Activated gamma-delta T cell (primary cell): ENCODE measurements at regions not wholly inside any gene's neighbourhood (a gene's known extent, or its start where the extent isn't known, plus 50 kb on each side); places are given as distances from the start of the nearest gene placed in this dataset.

Source experiments
- DNase-seq: peaks from one replicate; lab custom pipeline; 2025; lab: John Stamatoyannopoulos, UW

DNA sequence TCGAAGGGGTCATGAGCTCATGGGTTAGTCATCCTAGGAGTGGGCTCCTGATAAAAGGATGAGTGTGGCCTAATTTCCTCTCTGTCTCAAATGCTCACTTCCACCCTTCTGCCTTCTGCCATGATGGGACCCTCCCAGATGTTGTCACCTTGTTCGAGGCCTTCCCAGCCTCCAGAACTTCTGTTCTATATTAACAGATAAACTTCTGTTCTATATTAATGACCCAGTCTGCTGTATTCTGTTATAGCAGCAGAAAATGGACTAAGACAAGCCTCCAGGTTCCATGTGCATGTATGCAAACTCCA, 583.2 kb downstream of the GLRX3 start:
- no peak for DNase-seq

DNA sequence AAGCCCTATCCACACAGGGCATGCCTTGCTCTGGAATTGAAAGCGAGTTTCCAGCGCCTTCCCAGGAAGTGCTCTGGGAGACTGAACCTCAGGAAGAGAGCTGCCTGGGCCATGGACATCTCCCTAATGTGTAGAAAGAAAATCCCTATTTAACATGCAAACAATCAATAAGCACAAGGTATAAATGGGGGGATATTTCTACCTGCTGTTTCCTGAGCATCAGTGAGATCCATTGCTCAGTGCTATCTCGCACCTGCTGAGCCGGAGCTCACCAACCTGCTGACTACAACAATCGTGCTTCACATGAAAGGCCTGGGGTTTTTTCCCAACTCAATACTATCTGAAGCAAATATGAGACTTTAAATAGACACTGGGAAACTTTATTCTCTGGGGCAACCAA, 584.0 kb downstream of the GLRX3 start:
- DNase-seq, result no peak

DNA sequence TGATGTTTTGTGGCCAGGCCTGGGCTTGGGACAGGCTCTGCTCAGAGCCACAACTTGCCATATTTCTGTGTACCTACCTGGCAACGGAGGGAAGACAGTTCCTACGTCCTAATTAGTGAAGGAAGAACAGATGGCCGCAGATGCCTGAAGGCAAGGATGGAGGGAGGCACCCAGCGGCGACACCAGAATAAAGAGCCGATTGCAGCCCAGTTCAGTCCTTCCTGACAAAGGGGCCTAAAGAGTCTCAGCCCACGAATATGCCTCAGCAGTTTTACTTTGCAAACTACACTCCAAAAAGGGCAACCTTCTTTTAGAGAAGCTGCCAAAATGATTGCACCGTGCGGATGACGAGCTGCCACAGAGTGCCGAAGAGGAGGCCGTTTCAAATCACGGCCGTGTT, 585.8 kb downstream of the GLRX3 start:
- no peak for DNase-seq

DNA sequence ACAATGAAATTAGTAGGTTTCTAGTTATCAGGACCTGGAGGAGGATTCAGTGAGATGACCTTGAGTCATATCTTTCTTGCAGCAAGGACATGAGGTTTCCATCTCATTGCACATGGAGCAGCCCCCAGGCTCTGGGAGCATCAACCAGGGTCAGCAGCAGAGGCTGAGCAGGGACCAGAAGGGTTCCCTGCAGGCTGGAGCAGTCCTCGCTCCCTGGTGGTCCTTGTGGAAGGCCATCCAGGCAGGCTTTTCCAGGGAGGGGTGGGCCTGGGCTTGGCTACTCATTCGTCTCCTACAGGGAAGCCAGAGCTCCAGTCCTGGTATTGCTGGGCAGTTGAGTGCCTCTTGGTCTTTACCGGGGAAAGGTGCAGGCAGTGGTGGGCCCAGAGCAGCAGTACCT, 587.5 kb downstream of the GLRX3 start:
- DNase-seq, result no peak

DNA sequence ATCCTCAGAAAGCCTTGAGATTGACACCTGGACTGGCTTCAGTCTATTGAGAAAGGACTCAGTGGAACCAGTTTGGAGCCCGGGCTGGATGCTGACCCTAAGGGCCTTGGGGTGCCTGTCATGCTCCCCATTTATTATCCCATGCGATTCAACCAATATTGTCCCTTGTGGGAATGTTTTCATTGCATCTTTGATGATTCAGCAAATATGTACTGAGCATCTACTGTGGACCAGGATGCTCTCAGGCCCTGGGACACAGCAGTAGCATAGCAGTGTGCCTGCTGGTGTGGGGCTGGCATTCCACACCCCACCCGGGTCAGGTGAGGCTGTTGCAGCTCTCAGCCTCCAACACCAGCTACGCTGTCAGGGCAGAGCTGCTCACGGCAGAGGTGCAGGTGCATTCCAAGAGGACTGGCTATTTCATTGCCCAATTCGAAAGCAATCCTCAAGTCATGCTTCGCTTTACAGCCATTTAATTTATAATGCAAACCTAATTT, 586.0 kb downstream of the TCERG1L start:
- DNase-seq, result no peak

DNA sequence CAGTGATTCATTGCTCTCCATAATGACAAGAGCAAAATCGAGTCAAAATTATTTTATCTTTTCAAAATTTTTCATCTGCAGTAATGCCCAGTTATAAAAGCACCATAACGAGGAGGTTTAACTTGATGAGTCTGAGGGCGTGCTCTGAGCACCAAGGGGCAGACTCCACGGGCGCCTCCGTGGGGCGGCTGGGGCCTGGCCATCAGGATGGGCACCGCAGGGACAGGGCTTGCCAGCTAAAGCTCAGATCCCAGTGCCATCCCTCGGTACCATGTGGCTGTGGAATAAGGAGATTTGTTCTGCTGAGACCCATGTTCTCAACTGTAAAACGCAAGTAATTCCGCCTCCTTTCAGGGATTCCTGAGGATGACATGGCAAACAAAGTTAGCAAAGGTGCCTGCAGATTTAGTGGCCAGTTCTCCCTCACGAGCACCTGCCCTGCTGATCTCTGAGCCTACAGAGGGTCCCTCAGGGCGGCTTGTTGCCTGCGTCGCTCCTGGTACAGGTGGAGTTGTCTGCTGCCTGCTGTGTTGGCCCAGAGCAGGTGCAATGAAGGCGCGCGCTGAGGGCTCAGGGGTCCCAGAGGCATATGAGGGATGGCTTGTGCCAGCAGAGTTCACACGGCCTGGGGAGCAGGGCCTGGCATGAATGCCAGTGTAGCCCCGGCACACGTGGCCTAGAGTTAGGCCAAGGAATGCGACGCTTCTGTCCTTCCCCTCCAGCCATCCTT, 584.4 kb downstream of the TCERG1L start:
- no peak for DNase-seq

DNA sequence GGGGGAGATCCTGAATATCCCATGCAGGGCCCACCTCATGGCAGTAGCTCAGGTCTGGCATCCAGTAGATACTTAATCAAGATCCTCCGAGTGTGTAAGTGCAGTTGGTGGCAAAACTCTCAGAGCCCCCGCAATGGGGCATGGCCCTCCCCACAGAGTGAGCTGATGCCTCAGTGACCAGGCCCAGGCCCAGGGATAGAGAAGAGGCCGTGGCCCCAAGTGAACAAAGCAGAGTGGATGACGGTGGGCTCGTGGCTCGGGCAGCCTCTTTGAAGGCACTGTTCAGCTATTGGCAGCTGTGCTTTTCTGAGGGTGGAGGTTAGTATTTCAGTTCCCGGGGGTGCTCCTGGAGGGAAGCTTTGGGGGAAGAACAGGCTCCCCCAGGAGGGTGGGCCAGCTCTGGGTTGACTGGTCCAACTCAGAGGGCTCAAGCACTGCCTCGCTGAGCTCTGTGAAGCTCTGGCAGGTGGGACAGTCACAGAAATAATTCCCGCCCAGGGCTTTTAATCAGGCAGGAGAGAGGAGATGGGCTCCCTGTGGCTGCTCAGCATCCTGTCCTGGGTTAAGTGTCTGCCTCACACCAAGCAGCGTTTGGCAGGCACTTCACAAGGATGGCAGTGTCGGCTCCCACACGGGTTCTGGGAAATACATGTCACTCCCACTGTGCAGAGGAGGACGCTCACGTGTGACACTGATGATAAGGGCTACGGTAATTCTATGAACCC, 583.6 kb downstream of the TCERG1L start:
- no peak for DNase-seq

DNA sequence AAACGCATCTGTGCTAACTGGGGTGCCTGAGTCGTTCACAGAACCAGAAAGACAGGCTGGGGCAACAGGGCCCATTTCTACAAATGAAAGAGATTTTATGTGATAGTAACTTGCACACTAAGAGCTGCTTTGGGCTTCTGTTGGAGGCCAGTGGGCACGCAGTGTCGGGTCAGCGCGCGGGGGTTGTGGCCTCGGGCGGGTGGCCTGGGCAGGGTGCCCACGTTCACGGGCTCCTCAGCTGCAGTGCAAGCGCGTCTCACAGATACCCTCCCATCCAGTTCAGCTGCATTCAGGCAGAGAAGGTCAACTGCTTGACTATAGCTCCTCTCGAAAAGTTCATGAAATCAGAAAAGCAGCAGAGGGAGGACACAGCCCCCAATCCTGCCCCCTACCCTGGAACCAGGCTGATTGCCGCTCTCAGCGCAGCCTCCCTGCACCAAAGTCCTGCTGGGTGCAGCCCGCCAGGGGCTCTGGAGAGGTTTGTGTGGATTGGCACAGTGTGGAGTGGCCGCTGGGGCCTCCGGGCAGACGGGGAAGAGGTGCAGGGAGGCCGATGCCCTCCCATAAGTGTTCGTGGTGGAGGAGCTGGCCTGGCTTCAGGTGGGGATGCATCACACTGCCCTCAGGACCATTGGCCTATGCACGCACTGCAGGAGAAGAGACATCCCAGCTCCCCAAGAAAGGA, 582.8 kb downstream of the TCERG1L start:
- DNase-seq, result no peak

DNA sequence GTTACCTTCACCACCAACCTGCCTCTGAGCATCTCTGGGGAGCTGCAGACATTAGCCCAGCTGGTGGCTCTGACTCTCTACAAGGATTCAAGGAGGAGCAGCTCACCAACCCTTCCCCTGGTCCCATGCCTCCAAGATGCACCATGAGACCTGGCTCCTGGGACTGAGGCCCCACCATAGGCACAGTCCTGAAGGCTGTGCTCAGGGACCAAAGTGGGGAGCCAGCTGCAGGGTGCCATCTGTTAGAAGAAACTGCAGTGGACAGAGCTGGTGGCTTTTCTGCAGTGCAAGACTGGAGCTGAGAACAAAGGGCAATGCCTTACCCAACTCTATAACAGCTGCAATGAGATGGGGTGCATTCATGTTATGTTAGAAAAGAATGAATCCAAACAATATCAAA, 581.6 kb downstream of the TCERG1L start:
- no peak for DNase-seq

DNA sequence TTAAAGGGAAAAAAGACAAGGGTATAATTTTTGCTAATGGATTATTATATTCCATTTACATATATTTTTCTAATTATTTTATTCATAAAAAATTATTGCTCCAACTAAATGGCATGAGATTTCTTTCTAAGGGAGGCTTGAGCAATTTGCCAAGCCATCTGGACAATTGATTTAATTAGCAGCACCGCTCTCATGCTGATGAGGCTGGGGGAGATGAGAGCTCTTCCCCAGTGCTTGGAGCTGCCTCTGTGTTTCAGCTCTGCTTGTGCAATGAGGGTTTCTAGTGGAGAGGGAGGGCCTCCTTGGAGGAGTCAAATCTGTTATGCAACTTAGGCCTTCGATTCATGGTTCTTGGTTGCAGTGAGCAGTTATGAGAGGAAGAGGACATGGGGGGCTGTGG, 574.3 kb downstream of the TCERG1L start:
- no peak for DNase-seq

DNA sequence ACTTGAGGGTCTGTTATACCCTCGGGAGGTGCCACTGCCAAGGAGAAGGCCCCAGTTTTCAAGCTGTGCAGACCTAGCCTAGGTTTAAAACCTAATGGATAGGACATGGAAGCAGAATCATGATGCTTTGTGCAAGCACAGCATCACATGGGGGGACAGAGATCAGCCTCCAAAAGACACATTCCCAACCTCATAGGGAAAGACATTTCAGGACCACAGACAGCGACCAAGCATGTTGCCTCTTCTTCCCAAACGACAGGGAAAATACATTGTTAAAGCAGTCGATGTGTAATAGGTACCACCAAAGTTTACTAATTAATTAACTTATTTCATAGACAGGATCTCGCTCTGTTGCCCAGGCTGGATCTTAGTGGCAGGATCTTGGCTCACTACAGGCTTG, 573.9 kb downstream of the TCERG1L start:
- DNase-seq, result no peak

DNA sequence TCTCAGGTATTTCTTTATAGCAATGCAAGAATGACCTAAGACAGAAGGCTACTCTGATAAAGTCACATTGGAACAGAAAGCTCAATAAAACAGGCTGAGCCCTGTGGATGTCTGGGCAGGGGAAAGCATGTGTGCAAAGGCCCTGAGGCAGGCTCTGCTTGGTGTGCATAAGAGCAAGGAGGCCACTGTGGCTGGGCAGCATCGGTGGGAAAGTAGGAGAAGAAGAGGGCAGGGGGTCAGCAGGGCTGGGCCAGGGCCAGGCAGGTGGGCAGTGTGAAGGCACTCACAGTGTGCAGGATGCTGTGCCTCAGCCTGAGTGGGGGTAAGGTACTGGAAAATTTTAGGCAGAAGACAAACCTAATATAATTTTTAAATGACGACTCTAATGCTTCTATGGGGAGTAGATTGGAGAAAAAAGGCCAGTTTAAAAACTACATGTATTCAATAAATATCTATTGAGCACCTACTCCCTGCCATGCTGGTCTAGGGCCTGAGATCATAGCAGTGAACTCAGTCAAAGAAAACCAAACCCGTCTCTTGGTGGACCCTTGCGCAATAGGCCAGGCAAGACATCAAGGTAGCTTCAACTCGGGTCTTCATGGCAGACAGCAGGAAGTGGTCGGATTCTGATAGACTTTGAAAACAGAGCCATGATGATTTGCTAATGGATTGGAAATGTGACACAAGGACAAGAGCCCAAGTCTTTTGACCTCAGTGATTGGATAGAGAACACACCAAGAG, 572.3 kb downstream of the TCERG1L start:
- DNase-seq, result no peak

DNA sequence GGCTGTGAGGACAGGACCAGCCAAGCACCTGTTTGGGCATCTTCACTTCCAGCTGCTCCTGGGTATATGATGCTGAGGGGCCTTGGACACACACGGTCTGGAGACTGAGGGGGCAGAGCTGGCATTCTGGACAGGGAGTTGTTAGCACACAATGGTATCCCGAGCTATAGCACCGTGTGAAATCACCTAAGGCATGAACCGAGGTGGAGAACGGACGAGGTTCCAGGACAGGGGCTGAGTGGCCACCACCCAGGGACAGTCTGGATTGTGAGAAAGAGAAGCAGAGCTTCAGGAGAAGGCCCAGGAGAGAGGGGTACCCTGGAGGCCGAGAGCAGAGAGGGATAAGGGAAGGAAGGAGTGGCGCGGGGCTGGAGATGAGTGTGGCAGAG, 571.8 kb downstream of the TCERG1L start:
- DNase-seq, result no peak

DNA sequence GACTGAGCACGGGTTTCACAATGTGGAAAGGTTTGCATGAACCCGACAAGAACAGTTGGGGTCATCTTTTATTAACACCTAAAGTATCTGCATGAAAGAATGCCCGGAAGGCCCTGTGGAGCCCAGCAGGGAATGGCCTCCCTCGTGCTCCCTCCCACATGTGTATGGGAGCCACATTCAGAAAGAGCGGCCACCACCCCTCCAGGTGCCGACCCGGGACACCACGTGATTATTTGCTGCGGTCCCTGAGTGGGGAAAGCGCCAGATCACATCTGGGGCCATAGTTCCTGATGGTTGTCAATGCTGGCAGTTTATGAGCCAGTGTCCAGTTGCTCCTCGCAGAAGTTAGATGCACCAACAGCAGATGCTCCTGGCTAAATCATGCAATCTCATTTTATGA, 571.4 kb downstream of the TCERG1L start:
- no peak for DNase-seq

DNA sequence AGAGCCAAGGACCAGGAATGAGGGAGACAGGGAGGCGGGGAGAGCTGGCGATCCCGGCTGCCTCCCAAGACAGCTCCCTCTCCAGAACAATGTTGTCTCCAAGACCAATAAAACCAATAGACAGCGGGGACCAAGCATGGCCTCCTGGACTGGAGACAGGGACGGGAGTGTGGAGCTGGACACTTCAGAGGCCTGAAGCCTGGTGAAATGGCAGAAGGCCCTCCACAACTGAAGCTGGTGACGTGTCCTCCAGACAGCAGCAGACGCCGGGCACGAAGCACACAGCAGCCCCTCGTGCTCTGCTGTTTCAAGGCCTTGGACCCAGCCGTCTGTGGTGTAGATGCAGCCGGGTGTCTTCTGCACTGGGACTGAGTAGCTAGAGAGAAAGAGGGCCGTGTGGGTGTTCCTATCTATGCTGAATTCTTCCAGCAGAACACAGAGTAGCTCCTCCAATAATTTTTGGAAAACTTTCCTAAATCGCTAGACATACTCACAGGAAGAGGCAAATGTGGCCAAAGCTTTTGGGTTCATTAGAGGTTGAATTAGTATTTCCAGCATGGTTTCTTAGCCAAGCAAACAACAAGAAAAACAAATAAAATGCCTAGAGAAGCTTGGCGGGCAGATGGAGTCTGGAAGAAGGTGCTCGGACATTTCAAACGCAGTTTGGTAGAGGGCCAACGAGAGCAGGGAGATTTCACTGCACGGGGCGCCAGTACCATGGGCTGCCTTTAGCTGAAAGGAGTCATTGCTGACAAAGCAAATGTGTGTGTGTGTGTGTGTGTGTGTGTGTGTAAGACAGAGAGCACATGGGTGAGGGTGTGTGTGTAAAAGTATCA, 570.4 kb downstream of the TCERG1L start:
- DNase-seq, result no peak

DNA sequence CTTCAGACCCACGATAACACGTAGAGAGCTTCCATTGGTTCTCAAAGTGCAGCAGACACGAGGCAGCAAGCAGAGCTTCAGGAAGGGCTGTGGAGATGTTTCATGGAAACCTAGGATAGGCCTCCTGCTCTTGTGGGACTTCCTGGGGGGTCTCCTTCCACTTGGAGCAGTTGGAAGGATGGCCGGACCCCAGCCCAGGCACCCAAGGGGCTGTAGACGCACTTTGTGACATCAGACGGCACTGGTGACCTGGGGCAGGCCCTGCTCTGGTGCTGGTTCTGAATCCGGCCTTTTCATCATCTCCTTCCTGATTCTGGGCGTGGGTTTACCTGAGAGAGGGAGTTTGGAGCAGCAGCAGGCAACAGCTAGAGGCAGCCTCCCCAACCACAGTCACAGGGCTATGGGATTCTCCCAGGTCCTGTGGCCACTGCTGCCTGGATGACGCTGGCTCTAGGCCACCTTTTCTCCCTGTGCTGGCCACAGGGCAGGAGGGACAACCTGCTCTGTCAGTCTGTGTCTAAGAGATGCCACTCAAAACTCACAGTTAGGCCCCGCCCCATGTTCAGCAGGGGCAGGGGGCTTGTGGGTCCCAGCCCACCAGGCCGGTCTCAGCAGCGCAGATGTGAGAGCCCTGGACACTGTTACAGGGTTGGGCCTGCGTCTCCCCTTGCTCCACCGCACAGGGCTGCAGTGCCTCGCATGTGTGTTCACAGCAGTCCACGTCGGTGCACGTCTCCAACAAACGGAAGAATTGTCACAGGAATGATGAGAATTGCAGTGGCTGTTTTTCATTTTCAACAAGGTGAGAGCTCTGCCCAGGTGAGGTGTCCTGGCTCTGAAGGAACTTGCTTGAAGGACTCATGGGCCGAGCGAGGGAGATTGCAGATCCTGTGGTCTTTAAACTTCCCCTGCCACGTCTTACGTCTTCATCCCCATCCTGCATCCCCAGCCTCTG, 569.3 kb downstream of the TCERG1L start:
- DNase-seq, result no peak

DNA sequence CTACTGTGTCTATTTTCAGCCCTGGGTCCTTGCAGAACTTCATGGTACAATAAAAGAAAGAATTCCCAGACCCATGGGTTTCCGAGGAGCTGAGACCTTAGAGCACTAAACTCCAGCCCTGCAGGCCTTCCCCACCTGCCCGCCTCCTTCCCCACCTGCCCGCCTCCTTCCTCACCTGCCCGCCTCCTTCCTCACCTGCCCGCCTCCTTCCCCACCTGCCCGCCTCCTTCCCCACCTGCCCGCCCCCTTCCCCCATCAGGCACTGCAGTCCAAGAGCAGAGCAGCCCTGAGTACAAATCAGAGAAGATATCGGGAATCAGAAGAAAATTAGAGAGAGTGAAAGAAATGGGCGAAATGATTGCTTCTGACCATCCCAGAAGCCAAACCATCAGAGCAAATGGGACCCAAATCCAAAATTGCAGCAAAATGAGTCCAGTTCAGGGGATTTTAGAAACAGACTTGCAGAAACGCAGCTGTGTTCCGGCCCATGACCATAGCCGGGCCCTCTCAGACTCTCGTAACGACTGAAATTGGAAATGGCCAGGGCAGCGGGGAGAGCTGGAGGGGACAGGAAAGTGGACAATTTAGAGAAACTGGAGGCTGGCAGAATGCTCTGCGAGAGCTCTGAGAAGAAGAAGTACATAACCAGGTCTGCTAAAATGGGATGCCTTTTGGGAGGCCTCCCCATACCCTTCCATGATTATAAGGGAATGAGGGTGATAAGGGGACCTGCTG, 568.4 kb downstream of the TCERG1L start:
- DNase-seq, result no peak

DNA sequence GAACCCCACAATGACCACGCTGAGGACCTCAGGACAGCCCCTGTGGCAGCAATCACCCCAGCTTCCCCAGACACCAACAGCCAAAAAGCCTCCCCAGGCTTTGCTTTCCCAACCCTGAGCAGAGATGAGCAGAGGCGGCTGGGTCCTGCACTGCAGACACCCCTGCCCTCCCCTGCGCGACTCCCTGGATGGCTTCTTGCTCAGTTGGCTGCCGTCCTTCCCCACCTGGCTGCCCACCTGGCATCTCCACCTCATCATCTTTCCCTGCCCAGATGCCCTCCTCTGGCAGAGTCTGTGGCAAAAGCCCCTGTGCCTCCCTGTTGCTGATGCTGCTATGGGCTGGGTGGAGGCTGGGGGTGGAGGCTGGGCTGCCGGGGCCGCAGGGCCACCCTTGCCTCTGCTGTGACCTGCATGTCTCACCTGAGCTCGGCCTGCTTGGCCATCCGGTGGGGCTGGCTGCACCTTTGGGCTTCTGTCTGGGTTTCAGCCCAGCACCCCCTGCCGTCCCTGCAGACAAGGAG, 567.7 kb downstream of the TCERG1L start:
- DNase-seq, result no peak

DNA sequence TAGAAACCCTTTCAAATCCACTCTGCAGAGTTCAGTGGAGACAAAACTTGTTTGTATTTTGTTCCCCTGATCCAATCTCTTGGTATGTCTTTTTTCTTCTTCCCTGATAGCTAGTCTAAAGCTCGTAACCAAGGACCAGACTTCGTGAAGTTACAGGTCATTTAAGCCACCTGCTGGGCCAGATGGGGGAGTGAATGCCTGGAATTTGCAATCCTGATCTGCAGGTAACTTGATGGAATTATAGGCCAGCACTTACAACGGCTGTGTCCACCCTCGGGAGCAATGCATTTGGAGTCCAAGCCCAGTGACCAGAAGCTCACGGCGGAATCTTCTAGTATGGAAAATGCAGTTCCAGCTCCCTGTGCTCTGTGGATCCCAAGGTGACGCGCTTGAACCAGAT, 566.9 kb downstream of the TCERG1L start:
- no peak for DNase-seq
